HCEC 1CT (cell line): ENCODE measurements at regions not wholly inside any gene's neighbourhood (a gene's known extent, or its start where the extent isn't known, plus 50 kb on each side); places are given as distances from the start of the nearest gene placed in this dataset.

Experiments
- DNase-seq: peaks from one replicate; pipeline ENCODE4 v3.0.0-alpha.2; 2017

DNA sequence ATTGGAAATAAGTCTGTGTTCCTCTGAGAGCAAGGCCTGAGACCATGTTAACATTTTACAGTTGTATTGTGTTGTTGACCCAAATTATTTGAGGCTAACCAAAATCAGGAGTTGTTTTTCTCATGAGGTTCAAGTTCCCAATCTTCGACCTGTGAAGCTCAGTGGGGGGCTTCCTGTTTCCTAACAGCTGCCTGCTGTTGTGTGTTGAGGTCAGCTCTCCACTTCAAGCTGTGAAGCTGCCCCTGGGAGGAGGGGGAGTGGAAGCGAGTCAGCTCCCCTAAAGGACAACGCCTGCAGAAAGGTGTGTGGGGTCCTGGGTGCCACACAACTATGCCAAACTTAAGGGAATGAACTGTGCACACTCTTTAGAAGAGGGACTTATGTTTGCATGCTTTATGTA is 295.5 kb downstream of the IRX1 start:
- DNase-seq: no peak

DNA sequence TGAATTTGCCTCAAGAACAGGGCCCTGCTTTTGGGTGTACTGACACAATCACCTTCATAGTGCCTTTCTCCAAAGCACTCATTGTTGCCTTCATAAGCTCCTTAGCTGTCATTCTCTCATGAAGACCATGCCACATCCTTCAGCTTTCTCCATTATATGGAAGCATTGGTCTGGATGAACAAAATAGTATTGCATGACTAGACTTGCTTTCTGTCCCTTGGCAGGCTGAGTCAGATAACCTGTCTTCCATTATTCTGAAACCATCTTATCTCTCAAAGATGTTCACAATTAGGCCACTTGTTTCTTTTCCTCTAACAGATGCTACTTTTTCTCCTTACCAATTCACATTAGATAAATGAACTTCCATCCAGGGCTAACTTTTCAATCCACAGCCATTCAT is 297.9 kb downstream of the IRX1 start:
- DNase-seq: no peak

DNA sequence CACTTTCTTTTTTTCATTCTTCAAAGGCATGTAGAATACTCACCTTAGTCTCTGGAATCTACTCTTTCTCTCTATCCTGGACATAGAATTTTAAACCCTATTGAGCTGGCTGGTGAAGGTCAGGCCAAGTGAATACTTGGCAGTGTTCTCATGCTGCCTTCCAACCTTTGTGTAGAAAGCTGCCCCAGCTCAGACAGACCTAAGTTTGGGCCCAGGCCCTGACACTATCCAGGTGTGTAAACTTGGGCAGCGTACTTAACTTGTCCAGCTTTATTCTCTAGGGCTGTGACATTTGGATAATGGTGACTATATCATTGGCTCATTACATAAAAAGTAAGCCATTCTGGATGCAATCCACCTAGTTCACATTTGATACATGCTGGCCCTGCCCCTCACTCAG is 298.3 kb downstream of the IRX1 start:
- no peak for DNase-seq

DNA sequence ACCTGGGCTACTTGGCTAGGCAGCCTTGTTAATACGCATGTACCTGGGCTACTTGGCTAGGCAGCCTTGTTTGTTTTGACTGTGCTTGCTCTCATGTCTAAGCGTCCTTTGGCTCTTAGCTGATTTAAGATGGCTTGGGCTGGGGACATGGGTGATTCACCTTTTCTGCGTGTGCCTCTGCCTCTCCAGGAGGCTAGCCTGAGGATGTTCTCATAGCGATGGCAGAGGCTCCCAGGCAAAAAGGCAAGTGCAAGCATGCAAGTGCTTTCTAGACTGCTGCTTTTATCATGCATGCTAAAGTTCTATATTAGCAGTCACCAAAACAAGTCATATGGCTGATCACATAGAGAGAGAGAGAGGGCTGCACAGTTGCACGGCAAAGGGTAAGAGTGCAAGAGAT is 300.5 kb downstream of the IRX1 start:
- no peak for DNase-seq

DNA sequence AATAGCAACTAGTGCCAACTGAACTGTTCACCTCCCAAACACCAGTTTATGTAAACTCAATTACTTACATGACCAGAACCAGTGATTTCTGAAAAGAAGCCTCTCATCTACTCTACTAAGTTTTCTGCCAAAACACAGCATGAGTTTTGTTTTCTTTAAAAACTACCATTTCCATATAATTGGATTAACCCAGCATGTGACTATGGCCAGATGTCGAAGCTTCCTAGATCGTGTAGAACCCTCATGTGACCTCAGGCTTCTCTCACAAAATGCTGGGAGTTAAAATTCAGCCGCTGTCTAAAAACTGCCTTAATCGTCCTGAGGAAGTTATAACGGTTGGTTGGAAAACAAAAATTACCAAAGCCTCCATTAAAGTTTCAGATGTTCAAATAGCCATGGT is 303.5 kb downstream of the IRX1 start:
- no peak for DNase-seq

DNA sequence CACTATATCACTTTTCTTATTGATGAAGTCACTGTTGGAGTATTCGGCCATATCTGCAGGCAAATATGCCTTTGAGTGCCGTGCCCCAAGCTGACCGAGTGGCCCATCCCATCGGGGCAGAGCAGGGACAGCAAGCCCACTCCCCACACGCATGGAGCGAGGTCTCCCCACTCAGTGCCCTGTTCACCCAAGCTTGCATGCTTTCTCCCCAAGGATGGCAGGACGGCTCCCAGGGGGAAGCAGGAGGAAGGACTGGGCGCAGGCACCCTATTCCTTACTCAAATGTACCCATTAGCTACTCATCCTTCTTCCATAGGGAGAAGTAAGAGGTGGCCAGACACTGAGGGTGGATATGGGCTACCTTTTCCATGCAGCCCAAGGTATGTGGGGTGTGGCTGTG is 309.0 kb downstream of the IRX1 start:
- DNase-seq: no peak

DNA sequence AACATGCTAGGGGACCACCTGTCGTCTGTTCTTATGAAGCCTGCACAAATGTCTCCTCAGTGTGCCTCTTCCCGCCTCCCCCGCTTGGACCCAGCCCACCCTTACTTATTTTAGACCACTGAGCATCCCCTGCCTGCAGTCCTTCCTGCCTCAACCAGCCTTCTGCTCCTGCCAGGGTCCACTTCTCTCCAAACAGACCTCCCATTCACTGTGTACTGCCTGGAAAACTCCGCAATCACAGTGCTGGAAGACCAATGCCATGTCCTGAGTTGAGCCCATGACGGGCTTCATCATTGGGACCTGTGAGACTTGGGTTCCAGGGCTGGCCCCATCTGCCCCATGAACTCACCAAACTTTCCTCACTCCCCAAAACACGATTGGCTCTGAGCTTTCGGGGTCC is 309.4 kb downstream of the IRX1 start:
- no peak for DNase-seq

DNA sequence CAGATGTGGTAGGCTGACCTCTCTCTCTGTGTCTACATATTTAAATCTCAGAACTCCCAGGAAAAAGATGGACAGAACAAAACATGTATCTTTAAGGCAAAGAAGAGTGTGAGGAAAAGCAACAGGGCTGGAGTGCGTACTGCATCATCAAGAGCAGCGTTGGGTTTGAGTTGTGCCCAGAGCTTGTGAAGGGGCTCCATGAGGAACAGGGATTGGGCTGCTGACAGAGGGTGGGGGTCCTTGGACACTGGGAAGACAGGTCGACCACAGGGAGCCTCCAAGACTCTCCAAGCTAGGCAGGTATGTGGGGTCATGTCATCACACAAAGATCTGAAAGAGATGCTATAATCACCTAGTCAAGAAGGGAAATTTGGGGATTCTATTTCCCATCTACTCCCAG is 309.9 kb downstream of the IRX1 start:
- DNase-seq: no peak

DNA sequence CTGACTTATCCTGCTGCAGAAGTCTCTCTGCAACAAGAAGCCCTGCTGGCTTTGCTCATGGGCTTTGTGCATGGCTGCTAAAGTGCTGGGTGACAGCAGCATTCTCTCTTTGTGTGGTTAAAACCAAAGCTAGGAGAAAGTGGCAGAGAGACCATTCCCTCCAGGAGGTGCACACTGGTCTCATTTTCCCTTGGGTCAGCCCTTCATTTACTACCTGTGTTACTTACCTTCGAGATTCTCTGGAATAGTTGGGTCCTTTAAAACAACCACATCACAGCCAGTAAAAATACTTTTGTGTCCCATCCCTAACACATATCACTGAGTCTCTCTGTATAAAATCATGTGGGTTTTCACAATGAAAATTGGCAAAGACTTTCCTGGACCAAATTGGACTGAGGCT is 315.5 kb downstream of the IRX1 start:
- no peak for DNase-seq

DNA sequence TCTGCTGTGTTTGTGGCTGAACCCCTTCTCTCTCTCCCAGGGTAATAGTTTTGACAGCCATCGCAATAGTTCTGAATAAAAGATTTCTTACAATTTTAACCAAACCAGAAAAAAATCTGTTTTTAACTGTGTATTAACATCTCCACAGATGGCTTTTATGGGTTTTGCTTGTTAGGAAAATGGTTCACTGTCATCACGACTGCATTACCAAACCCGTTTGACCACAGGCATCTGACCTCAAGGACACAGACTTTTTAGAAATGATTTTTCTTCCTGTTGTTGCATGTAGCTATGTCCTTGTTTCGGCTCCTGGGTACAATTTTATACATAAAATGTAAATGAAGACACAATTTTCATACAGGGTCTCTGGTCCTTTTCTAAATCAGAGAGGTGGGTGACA is 316.1 kb downstream of the IRX1 start:
- no peak for DNase-seq

DNA sequence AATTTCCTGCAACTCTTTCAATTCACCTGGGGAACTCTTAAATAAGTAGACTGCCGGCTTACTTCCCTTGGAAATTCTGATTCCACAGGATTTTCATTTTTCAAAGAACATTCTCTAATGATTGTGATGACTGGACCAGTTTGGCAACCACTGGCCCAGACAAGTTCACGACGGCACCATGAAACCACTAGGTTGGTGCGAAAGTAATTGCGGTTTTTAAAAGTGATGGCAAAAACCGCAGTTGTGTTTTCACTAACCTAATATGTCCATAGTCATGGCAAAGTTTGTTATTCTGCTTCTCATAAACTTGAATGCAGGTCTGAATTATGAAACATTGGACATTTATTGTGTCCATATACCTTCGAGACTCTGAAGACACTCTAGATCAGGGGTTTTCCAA is 317.2 kb downstream of the IRX1 start:
- no peak for DNase-seq

DNA sequence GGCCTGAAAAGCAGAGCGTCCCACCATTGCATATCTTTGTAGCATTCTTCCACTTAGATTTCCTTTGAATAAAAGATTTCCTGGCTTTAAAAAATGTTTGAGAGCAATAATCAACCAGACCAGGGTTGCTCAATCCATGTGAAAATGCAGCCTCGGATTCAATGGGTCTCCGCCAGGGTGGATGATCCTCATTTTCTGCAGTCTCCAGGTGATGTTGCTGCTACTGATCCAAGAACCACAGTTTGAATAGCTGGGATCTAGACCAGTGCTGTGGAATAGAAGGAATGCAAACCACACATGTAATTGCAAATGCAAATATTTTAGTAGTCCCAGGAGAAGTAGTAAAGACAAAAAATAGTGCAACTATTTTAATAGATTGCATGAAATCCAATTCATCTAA is 317.6 kb downstream of the IRX1 start:
- no peak for DNase-seq

DNA sequence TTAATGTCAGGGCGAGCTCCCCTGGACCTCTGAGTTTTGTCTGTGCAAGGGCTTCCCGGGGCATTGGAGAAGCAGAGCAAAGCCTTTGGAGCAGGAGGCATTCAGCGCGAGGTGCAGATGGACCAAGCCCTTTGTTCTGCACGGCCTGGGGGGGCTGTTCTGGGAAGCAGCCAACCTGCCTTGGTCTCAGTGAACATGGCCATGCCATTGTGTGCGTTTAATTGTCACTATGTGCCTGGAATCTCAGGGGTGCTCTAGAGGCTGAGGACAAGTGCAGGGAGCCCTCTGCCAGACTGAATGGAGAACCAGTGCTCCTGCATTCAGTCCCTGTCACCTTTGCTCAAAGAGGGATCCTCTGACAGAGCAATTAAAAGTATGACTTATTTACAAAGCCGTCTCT is 329.4 kb downstream of the IRX1 start:
- DNase-seq: no peak

DNA sequence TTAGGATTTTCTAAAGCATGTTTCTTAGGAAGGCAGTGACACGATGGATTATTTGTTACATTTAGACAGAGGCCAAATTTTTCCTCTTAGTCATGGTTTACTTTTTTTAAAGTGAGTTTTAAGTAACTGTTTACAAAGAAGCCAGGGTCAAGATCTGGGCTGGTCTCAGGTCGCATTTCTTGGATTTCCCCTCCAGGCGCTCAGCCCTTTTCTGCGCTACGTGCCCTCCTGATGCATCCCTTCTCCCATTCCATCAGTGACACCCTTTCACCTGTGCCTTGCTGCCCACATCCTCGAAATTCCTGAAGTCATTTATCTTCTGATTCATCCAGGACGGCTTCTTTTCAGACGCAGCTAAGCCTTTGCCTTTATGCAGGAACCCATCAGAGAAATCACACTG is 330.3 kb downstream of the IRX1 start:
- DNase-seq: no peak

DNA sequence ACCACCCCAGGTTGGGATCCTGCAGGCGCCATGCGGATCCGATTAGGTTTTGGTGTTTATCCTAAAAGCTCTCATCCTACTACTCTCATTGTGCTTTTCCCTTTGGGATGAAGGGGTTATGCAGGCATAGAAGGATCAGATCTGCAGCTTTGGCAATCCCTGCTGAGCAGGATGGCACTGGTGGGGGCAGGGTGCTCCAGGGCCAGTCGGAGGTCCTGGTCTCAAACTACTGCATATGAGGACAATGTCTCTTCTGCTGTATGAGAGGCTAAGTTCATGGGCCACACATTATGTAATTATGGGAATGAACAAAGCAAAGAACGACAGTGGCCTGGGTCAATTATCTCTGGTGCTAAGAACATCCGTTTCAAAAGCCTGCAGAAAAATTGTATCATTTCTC is 334.2 kb downstream of the IRX1 start:
- no peak for DNase-seq

DNA sequence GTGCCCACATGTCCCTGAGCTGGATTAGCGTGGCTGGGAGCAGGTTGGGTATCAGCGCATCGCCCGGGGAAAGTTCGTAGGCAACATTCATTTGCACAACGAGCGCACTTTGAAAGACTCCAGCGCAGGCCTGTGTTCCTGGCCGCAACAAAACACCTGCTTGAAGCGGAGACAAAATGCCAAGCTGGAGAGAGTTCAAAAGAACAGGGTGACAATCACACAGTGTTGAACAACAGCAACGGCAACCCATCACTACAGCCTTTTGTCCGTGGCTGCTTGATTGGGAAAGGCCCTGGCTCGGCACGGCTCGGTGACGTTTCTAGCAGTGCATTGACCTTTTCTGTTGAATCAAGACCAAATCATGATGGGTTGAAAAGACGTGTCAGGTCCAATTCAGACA is 336.3 kb downstream of the IRX1 start:
- no peak for DNase-seq

DNA sequence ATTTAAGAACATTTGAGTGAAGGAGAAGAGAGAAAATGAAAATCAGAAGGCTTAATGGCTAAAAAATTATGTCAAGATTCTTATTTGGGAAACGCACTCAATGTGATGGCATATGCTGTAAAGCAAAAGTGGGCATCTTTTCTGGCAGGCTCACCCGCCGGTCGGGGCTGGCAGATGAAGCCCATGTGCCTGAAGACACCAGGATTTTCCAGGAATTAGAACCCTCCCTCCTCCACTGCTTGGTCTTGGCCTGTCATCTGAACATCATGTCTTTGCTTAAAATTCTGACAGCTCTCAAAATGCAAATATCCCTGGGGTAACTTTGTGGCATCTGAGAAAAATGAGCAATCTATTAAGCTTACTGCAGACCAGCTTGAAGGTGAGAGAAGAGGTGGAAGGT is 337.9 kb downstream of the IRX1 start:
- DNase-seq: no peak

DNA sequence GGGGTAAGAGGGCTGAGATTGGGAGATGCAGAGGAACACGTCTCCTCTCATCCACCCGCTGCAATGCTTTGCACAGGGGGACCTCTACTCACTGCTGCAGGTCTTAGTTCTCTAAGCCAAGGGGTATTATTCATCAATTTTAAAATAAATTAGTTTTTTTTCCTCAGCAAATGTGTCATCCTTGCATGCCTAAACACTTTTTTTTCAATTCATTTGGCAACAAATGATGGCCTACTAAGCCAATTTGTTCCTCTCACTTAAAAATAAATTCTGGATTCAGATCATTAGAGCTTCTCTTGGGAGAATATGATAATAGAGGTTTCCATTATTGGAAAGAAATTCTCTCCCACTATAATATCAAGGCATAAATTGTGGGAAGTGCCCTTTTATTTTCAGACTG is 338.3 kb downstream of the IRX1 start:
- no peak for DNase-seq

DNA sequence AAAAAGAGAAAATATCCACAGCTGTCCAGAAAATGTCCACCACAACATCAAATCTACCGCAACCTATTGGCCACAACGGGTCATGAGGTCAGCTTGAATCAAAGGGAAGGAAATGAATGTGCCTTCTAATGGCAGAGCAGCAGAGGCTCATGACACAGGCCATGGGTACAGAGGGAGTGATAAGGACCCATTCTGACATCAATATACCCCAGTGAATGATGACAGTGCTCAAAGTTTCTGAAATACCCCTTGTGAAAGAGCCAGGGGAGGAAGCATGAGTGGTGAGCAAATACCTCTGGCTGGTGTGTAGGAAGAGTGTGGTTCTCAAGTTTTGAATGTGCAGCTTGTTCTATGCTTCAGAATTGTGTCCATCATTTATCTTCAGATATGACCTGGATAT is 348.2 kb downstream of the IRX1 start:
- no peak for DNase-seq

DNA sequence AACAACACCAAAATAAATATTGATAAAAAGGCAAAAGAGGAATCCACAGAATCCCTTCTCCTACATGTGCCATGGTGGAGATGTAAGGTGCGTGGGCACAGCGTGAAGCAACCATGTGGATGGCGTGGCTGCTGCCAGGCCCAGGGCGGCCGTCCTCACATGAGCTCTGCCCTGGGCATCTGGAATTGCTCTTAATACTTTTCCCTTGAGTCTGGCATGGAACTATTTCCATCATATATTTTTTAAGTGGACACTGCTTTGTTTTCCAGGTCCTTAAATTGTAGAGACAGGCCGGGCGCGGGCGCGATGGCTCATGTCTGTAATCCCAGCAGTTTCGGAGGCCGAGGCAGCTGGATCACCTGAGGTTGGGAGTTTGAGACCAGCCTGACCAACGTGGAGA is 349.3 kb downstream of the IRX1 start:
- no peak for DNase-seq

DNA sequence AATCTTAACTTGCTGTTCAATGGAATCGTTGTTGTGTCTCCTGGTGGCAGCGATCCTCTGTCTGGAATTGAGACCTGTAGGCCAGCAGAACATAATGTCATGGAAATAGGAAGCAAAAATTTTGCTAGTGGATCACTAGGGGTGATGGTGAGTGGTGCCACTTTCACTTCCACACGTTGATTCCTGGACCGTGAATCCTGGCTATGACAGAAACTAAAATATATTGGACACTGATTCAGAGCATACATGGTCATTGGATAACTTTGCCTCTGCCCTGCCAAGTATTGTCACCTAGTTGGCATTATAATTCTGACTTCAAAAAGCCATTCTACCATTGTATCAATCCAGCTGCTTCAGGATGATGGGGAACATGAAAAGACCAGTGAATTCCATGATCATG is 353.2 kb downstream of the IRX1 start:
- DNase-seq: no peak

DNA sequence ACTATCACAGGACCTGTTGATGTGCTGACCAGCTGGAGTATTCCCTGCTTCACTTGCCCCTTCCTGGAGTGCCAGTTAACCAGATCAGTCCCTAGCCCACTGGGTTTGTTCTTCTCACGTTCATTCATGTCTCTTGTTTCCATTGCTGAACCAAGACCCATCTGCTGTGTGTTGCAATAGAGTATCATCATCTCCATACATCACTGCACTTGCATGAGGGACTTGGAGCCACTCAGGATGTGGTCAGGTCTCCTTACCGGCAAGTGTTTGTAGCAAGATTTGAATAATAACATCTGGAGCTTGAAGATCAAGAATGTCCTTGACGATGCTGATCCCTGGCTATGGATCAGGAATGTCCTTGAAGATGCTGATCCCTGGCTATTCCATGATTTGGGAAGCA is 358.6 kb downstream of the IRX1 start:
- DNase-seq: no peak

DNA sequence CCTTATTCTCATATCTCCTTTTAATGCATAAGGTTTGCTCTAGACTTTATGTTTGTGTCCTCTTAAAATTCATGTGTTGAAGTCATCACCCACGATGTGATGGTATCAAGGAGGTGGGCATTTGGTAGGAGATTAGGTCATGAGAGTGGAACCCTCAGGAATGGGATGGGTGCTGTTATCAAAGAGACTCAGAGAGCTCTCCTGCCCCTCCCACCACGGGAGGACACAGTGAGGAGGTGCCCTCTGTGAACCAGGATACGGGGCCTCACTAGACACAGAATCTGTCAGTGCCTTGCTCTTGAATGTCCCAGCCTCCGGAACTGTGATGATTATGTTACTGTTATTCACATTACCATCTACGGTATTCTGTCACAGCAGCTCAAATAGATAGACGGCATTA is 359.0 kb downstream of the IRX1 start:
- DNase-seq: no peak

DNA sequence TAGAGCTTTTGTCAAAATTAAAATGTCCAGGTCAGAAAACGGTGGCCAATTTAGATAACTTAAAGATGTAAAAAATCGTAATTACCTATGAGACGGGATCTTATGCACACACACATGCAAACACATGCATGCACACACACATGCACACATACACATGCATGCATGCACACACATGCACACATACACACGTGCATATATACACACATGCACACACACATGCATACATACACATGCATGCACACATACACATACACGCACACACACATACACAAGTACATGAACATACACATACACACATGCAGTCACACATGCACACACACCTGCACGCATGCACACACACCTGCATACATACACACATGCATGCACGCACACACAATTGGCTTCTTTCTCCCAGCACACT is 362.0 kb downstream of the IRX1 start:
- DNase-seq: no peak

DNA sequence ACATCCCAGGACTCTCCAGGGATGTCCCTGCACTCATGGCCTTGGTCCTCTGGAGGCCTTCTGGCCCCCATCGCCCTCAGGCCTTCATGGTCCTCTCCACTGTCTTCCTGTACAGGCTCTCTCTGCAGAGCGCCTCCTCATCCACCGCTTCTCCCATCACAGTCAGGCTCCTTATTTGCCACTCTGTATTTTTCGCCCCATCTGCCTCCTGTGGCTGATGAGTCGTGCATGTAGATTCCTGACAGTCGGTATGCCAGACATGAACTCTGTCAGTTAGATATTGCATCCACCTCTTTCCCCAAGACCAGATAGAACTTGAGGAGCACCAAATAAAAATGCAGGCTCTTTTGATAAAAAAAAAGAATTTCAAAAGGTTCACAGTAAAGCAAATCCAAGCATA is 362.8 kb downstream of the IRX1 start:
- DNase-seq: no peak

DNA sequence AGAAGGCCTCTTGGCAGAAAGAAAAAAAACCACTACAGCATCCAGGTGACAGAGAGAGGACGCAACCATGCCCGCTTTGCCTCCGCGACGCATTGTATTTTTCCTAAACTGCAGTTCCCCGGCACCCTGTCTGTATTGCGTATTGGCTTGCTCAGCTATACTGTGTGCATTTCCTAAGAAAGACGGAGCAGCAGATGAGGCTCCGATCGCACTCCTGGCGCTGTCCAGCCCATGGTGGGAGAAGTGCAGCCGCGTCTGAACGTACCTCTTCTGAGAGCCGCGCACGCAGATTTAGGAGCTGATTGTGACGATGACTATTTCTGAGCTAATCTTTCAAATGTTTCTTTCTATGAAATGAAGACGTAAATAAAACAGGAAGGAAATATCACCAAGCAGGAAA is 366.5 kb downstream of the IRX1 start:
- no peak for DNase-seq

DNA sequence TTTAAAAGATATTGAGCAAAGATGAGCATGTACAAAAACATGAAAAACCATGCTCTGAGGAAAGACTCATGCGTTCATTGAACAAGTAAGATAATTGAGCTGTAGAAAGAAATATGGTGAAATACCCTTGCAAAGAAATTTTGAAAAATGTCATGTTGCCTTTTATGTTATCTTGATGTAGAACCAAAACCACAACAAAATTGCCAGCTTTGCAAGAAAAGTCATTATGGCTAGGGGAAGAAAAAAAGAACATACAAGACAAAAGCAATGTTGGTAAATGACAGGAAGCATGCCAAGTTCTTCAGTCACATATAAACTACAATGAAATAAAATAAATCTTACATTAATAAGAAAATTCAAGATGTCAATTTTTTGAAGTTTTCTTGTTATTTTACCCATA is 368.0 kb downstream of the IRX1 start:
- no peak for DNase-seq
